Activated T-cell treated with anti-CD3 and anti-CD28 coated beads for 1 hour (primary cell): ENCODE measurements at regions not wholly inside any gene's neighbourhood (a gene's known extent, or its start where the extent isn't known, plus 50 kb on each side); places are given as distances from the start of the nearest gene placed in this dataset.

Experiments used
- DNase-seq: peaks from one replicate; pipeline ENCODE4 v3.0.0-alpha.2; 2020; ENCODE audit warnings: low read depth

- no peak for DNase-seq
Measured at GRCh38 chr11:25886036-25886435, 445.9 kb upstream of the ANO3 start.

GRCh38 chr11:25890626-25891260 is 441.2 kb upstream of the ANO3 start:
- no peak for DNase-seq

- no peak for DNase-seq
Measured at GRCh38 chr11:25891960-25892359, 440.0 kb upstream of the ANO3 start.

GRCh38 chr11:25899617-25900160 is 432.2 kb upstream of the ANO3 start:
- DNase-seq: no peak

GRCh38 chr11:25900814-25901213 is 431.1 kb upstream of the ANO3 start:
- no peak for DNase-seq

GRCh38 chr11:25901415-25901814 is 430.5 kb upstream of the ANO3 start:
- DNase-seq: no peak

- no peak for DNase-seq
Measured at GRCh38 chr11:25902476-25902875, 429.5 kb upstream of the ANO3 start.

- DNase-seq: no peak
Measured at GRCh38 chr11:25908726-25909125, 423.2 kb upstream of the ANO3 start.

- no peak for DNase-seq
Measured at GRCh38 chr11:25910086-25910485, 421.8 kb upstream of the ANO3 start.

GRCh38 chr11:25920356-25920755 is 411.6 kb upstream of the ANO3 start:
- no peak for DNase-seq

- no peak for DNase-seq
Measured at GRCh38 chr11:25924586-25924985, 407.3 kb upstream of the ANO3 start.

- no peak for DNase-seq
Measured at GRCh38 chr11:25925359-25925758, 406.6 kb upstream of the ANO3 start.

- no peak for DNase-seq
Measured at GRCh38 chr11:25927411-25927953, 404.4 kb upstream of the ANO3 start.

- DNase-seq: no peak
Measured at GRCh38 chr11:25928076-25928475, 403.9 kb upstream of the ANO3 start.

GRCh38 chr11:25938952-25939351 is 393.0 kb upstream of the ANO3 start:
- DNase-seq: no peak

GRCh38 chr11:25939691-25940090 is 392.2 kb upstream of the ANO3 start:
- no peak for DNase-seq

GRCh38 chr11:25941353-25941752 is 390.6 kb upstream of the ANO3 start:
- no peak for DNase-seq

- no peak for DNase-seq
Measured at GRCh38 chr11:25943031-25943430, 388.9 kb upstream of the ANO3 start.

GRCh38 chr11:25943777-25944661 is 387.9 kb upstream of the ANO3 start:
- no peak for DNase-seq

GRCh38 chr11:25949918-25950317 is 382.0 kb upstream of the ANO3 start:
- DNase-seq: no peak

GRCh38 chr11:25953006-25953405 is 378.9 kb upstream of the ANO3 start:
- DNase-seq: no peak

GRCh38 chr11:25958045-25958444 is 373.9 kb upstream of the ANO3 start:
- DNase-seq: no peak

GRCh38 chr11:25961539-25961938 is 370.4 kb upstream of the ANO3 start:
- DNase-seq: no peak
